AG20443 (cell line): ENCODE measurements at regions not wholly inside any gene's neighbourhood (a gene's known extent, or its start where the extent isn't known, plus 50 kb on each side); places are given as distances from the start of the nearest gene placed in this dataset.

Experiments
- DNase-seq: peaks from one replicate; pipeline ENCODE4 v3.0.0; 2012; ENCODE audit warnings: low spot score, mixed read lengths

GRCh38 chr13:29955137-29955650 lies 104.8 kb upstream of the UBL3 start:
- DNase-seq = no peak

GRCh38 chr13:29954082-29955028 lies 103.9 kb upstream of the UBL3 start:
- DNase-seq = no peak

GRCh38 chr13:29953542-29953941 lies 103.1 kb upstream of the UBL3 start:
- DNase-seq = no peak

- no peak for DNase-seq
These were observed 101.8 kb upstream of the UBL3 start for GRCh38 chr13:29952245-29952644.

DNA sequence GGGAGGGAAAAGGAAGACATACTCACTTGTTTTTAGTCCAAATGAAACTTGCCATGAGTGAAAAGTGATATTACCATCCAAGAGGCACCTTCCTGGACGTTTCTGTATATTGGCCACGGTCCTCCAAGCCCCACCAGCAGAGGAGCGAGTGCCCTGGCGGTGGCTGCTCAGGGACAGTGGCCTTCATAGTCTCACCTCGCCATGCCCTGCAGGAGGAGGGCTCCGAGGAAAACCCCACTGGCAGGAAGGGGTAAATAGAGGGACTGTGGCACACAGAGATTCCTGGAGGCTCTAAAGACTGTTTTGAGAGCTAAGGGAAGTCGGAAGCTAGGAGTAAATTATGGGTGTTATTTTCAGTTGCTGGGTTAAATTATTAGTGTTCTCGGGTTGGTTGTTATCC lies 98.4 kb upstream of the UBL3 start:
- DNase-seq = no peak

- peak; percentile 28 for DNase-seq
These were observed 97.8 kb upstream of the UBL3 start for GRCh38 chr13:29948244-29948643.

DNA sequence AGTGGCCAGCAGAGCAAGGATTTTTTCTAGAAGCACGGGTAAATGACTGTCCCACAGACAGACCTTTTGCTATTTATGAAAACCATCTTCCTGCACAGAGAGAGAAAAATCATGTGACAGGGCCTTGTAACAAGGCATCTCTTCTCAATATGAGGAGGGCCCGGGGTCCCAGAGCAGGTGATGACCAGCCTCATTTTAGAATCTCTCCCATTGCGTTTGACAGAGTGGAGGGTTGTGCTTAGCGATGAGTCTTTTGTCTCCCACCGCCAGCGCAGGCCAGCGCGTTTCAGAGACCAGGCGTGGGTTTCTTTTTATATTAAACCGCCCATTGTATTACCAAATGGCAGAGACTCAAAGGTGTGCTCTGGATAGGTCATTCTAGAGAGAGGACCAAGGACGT lies 97.4 kb upstream of the UBL3 start:
- no peak for DNase-seq

DNA sequence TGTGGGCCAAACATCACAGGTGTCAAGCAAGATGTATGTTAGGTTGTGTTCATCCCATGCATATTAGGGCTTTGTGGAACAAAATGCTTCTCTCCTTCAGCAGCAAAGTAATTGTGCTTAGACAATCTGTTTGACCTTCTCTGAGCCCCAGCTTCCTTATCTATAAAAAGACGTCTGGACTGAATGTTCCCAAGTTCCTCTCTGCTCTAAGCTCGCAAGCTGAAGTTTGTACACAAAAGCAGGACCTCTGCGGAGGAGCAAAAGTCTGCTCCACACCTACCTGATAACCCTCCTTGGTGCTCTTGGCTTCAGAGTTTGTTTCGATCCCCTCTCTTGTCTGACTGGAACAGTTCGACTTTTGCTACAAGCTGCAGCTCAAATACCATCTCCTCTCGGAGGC lies 95.7 kb upstream of the UBL3 start:
- no peak for DNase-seq

DNA sequence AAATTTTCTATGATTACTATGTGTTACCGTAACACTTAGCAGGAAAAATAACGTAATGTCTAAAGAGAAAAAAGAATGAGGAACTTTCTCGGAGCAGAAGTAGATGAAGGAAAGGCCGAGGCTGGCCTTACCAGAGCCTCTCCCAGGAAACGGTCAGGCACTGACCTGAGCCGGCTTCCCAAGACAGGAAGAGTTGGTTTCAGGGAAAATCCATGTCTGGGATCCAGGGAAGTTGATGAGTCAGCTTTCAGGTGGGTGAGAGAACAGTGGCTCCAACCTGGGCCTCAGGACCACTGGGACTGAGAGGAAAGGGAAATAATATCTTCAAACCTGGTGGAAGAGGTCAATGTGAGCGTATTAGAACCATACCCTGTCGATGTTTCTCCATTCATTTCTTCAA lies 93.3 kb upstream of the UBL3 start:
- DNase-seq = no peak

- DNase-seq = no peak
These were observed 92.9 kb upstream of the UBL3 start for GRCh38 chr13:29943273-29943672.

- DNase-seq = no peak
These were observed 90.3 kb upstream of the UBL3 start for GRCh38 chr13:29940715-29941114.

- DNase-seq = no peak
These were observed 88.7 kb upstream of the UBL3 start for GRCh38 chr13:29939158-29939557.

GRCh38 chr13:29937841-29938240 lies 87.4 kb upstream of the UBL3 start:
- DNase-seq = no peak

- DNase-seq = no peak
These were observed 87.0 kb upstream of the UBL3 start for GRCh38 chr13:29937379-29937778.

GRCh38 chr13:29936956-29937355 lies 86.5 kb upstream of the UBL3 start:
- no peak for DNase-seq

GRCh38 chr13:29936051-29936813 lies 85.8 kb upstream of the UBL3 start:
- no peak for DNase-seq

DNA sequence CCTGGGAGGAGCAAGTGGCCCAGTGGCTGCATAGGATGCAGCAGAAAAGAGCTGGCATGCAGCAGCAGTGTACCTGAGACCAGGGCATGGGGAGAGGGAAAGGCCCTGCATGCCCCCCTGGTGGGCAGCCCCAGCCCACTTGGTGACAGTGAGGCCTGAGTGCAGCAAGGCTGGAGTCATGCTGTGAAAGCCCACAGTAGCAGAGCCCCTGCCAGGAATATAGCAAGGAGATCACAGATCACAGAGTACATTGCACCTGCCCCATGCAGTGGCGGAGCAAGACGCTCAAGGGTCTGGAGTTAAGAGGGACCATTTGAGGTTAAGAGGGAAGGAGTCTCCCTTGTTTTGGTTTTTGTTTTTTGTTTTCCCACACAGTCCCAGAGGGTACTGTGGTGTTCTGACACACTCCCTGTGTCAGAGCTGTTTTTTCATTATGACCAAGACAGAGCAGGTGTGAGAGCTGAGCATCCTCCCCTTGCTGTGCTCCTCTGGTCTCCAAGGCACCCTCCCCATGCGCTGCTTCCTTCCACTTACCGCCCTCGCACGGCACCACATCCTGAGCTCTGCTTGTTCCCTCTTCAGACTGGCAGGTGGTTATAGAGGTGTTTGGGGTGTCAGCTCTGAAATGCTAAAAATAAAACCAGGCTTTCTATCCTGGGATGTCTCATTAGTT lies 85.0 kb upstream of the UBL3 start:
- peak; percentile 40 for DNase-seq

GRCh38 chr13:29934531-29935308 lies 84.3 kb upstream of the UBL3 start:
- DNase-seq = no peak

DNA sequence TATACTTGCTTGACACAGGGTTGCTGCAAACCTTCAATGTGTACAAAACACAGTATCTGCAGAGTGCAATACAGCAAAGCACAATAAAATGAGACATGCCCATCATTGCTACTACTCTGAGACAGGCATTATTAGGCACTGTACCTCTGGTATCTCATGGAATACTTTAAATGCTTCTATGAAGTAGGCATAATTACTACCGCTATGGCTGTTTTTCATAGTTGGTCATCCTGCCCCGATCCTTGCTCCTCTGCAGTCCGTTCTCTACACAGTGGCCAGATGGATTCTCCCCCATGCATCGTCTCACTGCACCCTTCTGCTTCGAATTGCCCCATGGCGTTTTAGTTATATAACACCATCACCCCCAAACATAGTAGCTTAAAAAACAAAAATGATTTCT lies 83.0 kb upstream of the UBL3 start:
- DNase-seq = no peak

DNA sequence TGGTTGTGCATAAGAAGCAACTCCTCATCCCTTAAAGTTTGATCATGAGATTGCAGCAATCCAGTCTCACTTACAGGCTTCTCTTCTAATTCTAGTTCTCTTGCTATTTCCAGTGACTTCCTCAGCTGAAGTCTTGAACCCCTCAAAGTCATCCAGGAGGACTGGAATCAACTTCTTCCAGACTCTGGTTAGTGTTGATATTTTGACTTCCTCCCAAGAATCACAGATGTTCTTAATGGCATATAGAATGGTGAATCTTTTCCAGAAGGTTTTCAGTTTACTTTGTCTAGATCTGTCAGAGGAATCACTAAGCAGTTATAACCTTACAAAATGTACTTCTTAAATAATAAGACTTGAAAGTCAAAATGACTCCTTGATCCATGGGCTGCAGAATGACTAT lies 81.3 kb upstream of the UBL3 start:
- DNase-seq = no peak

- no peak for DNase-seq
These were observed 78.8 kb upstream of the UBL3 start for GRCh38 chr13:29929062-29929847.
